Uterus (tissue), 3 donors: ENCODE measurements at regions not wholly inside any gene's neighbourhood (a gene's known extent, or its start where the extent isn't known, plus 50 kb on each side); places are given as distances from the start of the nearest gene placed in this dataset.

ENCODE experiments used
- DNase-seq, 2 donors: peaks; one replicate each; pipeline ENCODE4 v3.0.0-alpha.2; 2019 to 2020
- H3K27ac ChIP-seq, 2 donors: fragments of 200-600 bp; sonication (generic); 1 replicate in 1 of 2; 2 replicates in 1 of 2; pipeline ENCODE4 v1.5.1; 2016 to 2018
- H3K27me3 ChIP-seq, 2 donors: fragments of 200-600 bp; sonication (generic); one replicate each; pipeline ENCODE4 v1.5.1; 2018 to 2019; ENCODE audit warnings: control low read depth in 1 of 2
- H3K36me3 ChIP-seq, 2 donors: fragments of 200-600 bp; sonication (generic); one replicate each; pipeline ENCODE4 v1.5.1; 2019; ENCODE audit warnings: control low read depth in 1 of 2
- H3K4me1 ChIP-seq, 2 donors: fragments of 200-600 bp; sonication (generic); one replicate each; pipeline ENCODE4 v1.5.1; 2018 to 2019; ENCODE audit warnings: control low read depth in 1 of 2
- H3K4me3 ChIP-seq, 2 donors: fragments of 200-600 bp; sonication (generic); 1 replicate in 1 of 2; 2 replicates in 1 of 2; pipeline ENCODE4 v1.5.1; 2018 to 2019; ENCODE audit warnings: mild to moderate bottlenecking in 1 of 2
- H3K9me3 ChIP-seq, 2 donors: fragments of 200-600 bp; sonication (generic); one replicate each; pipeline ENCODE4 v1.5.1; 2019; ENCODE audit warnings: control low read depth in 1 of 2
- CTCF ChIP-seq, 4 experiments: fragments of 200-600 bp in 2 of 4; fragments of 450-650 bp in 2 of 4; sonication (generic) in 2 of 4; IDR thresholded peaks; one replicate each; pipeline ENCODE4 v1.5.1; 2016 to 2019; ENCODE audit warnings: antibody characterized with exemption in 4 of 4, mild to moderate bottlenecking in 2 of 4, moderate library complexity in 1 of 4
- POLR2A ChIP-seq, 2 donors: fragments of 450-650 bp; IDR thresholded peaks; one replicate each; pipeline ENCODE4 v1.6.1; 2016; ENCODE audit warnings: antibody characterized with exemption in 2 of 2, mild to moderate bottlenecking in 1 of 2, moderate library complexity in 1 of 2
- intact Hi-C: fragments of 100-400 bp; cut with DNase I; formaldehyde crosslinking; loops from one replicate; pipeline ENCODE4 v1.15.1; 2023; ENCODE audit warnings: low total_unique reads
- donor health status: DM: yes; HTN: yes; CAD: no.

GRCh38 chr4:32748061-32748460 lies 2027.9 kb downstream of the PCDH7 start:
- intact Hi-C loops, result no loop called here
- no peaks in the 10 kb centered on the region for H3K36me3 ChIP-seq
- H3K27ac ChIP-seq, result no peak overlapping the region
- H3K4me3 ChIP-seq, result no peak overlapping the region
- no peaks in the 10 kb centered on the region for H3K27me3 ChIP-seq
- no peaks in the 10 kb centered on the region for H3K9me3 ChIP-seq
- H3K4me1 ChIP-seq, result no peaks in the 10 kb centered on the region
- TF ChIP-seq POLR2A (IDR thresholded peaks at IDR 0.05) (no peak), CTCF (IDR thresholded peaks at IDR 0.05) (no peak)
- DNase-seq, result no peak

GRCh38 chr4:32748498-32748897 lies 2028.3 kb downstream of the PCDH7 start:
- Histone ChIP-seq H3K36me3 (no peaks in the 10 kb centered on the region), H3K27ac (no peak overlapping the region), H3K4me3 (no peak overlapping the region), H3K9me3 (no peaks in the 10 kb centered on the region), H3K4me1 (no peaks in the 10 kb centered on the region), H3K27me3 (no peaks in the 10 kb centered on the region)
- intact Hi-C loops, result no loop called here
- DNase-seq, result no peak
- TF ChIP-seq POLR2A (IDR thresholded peaks at IDR 0.05) (no peak), CTCF (IDR thresholded peaks at IDR 0.05) (no peak)

GRCh38 chr4:32752962-32753361 lies 2032.8 kb downstream of the PCDH7 start:
- Histone ChIP-seq H3K9me3 (no peaks in the 10 kb centered on the region), H3K27ac (no peak overlapping the region), H3K27me3 (no peaks in the 10 kb centered on the region), H3K4me1 (no peaks in the 10 kb centered on the region), H3K4me3 (no peak overlapping the region), H3K36me3 (no peaks in the 10 kb centered on the region)
- TF ChIP-seq CTCF (IDR thresholded peaks at IDR 0.05) (no peak), POLR2A (IDR thresholded peaks at IDR 0.05) (no peak)
- intact Hi-C loops, result no loop called here
- DNase-seq, result no peak

- Histone ChIP-seq H3K4me3 (no peak overlapping the region), H3K36me3 (no peaks in the 10 kb centered on the region), H3K27ac (no peak overlapping the region), H3K4me1 (no peaks in the 10 kb centered on the region), H3K27me3 (no peaks in the 10 kb centered on the region), H3K9me3 (no peaks in the 10 kb centered on the region)
- no peak for TF ChIP-seq CTCF (IDR thresholded peaks at IDR 0.05)
- TF ChIP-seq POLR2A (IDR thresholded peaks at IDR 0.05), result no peak
- DNase-seq, result no peak
- intact Hi-C loops, result no loop called here
These were observed 2048.7 kb downstream of the PCDH7 start for GRCh38 chr4:32768664-32769389.

- Histone ChIP-seq H3K36me3 (no peaks in the 10 kb centered on the region), H3K4me3 (no peak overlapping the region), H3K9me3 (no peaks in the 10 kb centered on the region), H3K4me1 (no peaks in the 10 kb centered on the region), H3K27ac (no peak overlapping the region), H3K27me3 (no peaks in the 10 kb centered on the region)
- intact Hi-C loops, result no loop called here
- no peak for DNase-seq
- TF ChIP-seq POLR2A (IDR thresholded peaks at IDR 0.05) (no peak), CTCF (IDR thresholded peaks at IDR 0.05) (no peak)
These were observed 2051.3 kb downstream of the PCDH7 start for GRCh38 chr4:32771491-32771890.
